ENCODE measurements at regions not wholly inside any gene's neighbourhood (a gene's known extent, or its start where the extent isn't known, plus 50 kb on each side); places are given as distances from the start of the nearest gene placed in this dataset.
"Not testable (repeated sequence)": the region's sequence is repeated elsewhere in the genome, so short reads cannot be mapped to it uniquely, and the experiment has no call there.

DNA sequence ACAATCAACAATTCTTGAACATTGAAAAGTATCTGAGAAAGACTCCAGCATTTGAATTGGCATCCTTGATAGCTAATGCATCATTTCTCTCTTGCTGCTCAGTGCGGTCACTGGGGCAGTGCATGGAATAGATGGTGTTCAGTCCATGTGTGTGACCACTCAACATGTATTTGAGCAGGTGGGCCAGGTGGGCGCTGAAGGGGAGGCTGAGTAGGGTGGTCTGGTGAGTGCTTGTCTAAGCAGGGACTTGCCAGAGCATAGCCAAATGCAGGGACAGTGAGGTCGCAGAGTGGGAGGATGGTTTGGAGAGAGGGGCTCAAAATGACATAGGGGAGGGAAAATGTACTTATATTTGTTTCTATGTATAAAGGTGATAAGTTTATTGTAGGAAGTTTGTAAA lies 409.0 kb downstream of the TMEM121 start:
- FAIRE-seq = no peak
- DNase-seq (ENCODE audit: insufficient read length) = no peak
- TF ChIP-seq TAF1 (IDR thresholded peaks at IDR 0.05; ENCODE audit: borderline replicate concordance, low read depth, low read length) = no peak
- TF ChIP-seq POLR2AphosphoS5 (IDR thresholded peaks at IDR 0.05; ENCODE audit: low read depth, low read length) = no peak
- no peak for TF ChIP-seq POLR2A (IDR thresholded peaks at IDR 0.05; ENCODE audit: low read depth, low read length)

DNA sequence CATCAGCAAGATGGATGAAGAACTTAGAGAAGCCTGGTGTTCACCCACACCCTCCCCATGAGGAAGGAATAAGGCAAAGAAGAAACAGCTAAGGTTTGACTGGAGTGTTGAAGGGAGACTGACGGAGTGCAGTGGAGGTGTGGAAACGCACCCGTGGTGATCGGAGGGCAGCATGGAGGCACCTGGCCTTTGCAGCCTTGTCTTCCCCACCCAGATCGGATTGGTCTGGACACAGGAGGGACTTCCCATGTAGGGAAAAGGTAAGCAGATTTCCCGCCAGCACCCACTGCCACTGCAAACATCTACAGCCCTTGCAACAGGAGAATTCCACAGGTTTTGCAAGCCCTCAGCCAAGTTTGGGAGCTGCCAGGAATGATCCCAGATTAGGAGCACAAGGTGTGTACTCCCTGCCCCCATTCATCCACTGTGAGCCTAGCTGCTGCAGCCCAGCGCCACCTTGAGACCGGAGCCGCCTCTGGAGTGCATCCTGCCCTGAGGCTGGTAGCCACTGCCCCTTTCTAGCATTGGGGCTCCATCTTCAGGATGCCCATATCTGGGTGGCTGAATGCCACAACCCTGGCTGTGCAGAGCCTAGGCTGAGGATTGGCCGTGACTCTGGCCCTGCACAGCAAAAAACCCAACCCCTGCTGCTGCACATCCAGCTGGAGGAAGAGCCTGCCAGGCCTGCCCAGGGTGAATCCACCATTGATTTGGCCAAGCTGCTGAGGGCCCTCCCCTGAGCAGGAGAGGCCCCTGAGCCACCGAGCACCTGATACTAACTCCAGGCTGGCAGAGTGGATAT lies 411.1 kb downstream of the TMEM121 start:
- no peak for TF ChIP-seq POLR2A (IDR thresholded peaks at IDR 0.05; ENCODE audit: low read depth, low read length)
- no peak for TF ChIP-seq POLR2AphosphoS5 (IDR thresholded peaks at IDR 0.05; ENCODE audit: low read depth, low read length)
- no peak for TF ChIP-seq TAF1 (IDR thresholded peaks at IDR 0.05; ENCODE audit: borderline replicate concordance, low read depth, low read length)
- FAIRE-seq = no peak
- no peak for DNase-seq (ENCODE audit: insufficient read length)

DNA sequence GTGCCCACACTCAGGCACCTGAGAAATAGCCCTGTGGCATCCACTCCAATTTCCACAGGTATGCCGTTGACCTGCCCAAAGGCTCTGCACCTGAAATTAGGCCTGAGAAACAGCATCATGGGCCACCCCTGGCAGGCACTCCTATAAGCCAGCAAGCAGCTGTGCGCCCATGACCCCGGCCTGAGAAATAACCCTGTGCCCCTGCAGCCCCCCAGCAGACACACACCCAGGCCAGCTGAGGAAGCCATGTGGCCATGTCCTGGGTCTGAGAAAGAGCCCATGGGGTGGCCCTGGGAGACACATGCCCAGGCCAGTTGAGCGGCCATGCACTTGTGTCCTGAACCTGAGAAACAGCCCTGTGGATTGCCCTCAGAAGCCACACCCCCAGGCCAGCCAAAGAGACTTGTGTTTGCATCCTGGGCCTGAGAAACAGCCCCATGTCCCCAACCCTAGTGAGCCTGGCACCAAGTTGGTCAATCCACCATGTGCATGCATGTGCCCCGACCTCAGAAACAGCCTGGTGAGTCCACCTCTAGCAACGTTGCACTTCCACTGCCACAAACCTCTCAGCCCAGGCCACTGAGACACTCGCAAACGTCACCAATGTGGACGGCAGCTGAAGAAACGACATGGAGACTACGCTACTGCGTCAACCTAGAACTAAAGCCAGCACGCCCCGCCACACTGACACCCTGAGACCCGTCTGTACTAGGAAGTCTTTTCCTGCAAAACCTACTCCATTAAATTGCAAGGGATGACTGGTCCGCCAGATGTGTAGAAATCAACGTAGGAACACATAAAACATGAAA lies 411.9 kb downstream of the TMEM121 start:
- DNase-seq (ENCODE audit: insufficient read length) (no peak), FAIRE-seq (no peak)
- TF ChIP-seq POLR2A (IDR thresholded peaks at IDR 0.05; ENCODE audit: low read depth, low read length) (no peak), POLR2AphosphoS5 (IDR thresholded peaks at IDR 0.05; ENCODE audit: low read depth, low read length) (no peak), TAF1 (IDR thresholded peaks at IDR 0.05; ENCODE audit: borderline replicate concordance, low read depth, low read length) (no peak)

- no peak for FAIRE-seq
- TF ChIP-seq POLR2AphosphoS5 (IDR thresholded peaks at IDR 0.05; ENCODE audit: low read depth, low read length) = no peak
- no peak for TF ChIP-seq POLR2A (IDR thresholded peaks at IDR 0.05; ENCODE audit: low read depth, low read length)
- no peak for TF ChIP-seq TAF1 (IDR thresholded peaks at IDR 0.05; ENCODE audit: borderline replicate concordance, low read depth, low read length)
- no peak for DNase-seq (ENCODE audit: insufficient read length)
Measured at GRCh38 chr14:105938959-105939358, 412.6 kb downstream of the TMEM121 start.

DNA sequence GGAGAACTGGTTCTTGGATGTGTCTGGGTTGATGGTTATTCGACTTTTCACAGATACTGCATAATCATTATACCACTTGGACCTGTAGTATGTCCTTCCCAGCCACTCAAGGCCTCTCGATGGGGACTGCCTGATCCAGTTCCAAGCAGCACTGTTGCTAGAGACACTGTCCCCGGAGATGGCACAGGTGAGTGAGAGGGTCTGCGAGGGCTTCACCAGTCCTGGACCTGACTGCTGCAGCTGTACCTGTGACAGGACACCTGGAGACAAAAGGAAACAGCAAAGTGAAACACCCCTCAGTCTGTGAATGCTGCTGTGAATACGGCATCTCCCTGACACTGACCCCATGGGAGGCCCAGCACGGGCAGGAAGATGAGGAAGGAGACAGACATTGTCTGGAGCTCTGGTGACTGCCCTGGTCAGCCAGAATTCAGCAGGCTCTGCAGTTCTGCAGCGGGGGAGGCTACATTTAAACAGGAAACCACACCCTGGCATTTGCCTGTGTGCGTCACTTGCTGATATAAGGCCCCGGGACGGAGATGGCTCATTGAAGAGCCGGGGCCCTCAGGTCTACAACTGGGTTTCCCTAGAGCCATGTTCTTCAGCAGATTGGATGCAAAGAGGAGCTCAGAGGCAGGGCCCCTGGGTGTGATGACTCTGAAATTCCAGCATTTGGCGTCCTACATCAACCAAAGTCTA lies 413.6 kb downstream of the TMEM121 start:
- TF ChIP-seq TAF1 (IDR thresholded peaks at IDR 0.05; ENCODE audit: borderline replicate concordance, low read depth, low read length) (no peak), POLR2AphosphoS5 (IDR thresholded peaks at IDR 0.05; ENCODE audit: low read depth, low read length) (no peak), POLR2A (IDR thresholded peaks at IDR 0.05; ENCODE audit: low read depth, low read length) (no peak)
- DNase-seq (ENCODE audit: insufficient read length) (no peak), FAIRE-seq (no peak)

GRCh38 chr14:105940534-105941225 lies 414.3 kb downstream of the TMEM121 start:
- TF ChIP-seq POLR2AphosphoS5 (IDR thresholded peaks at IDR 0.05; ENCODE audit: low read depth, low read length) (no peak), TAF1 (IDR thresholded peaks at IDR 0.05; ENCODE audit: borderline replicate concordance, low read depth, low read length) (no peak), POLR2A (IDR thresholded peaks at IDR 0.05; ENCODE audit: low read depth, low read length) (no peak)
- DNase-seq (ENCODE audit: insufficient read length) (no peak), FAIRE-seq (no peak)

GRCh38 chr14:105941226-105942166 lies 415.1 kb downstream of the TMEM121 start:
- TF ChIP-seq POLR2AphosphoS5 (IDR thresholded peaks at IDR 0.05; ENCODE audit: low read depth, low read length) = no peak
- no peak for TF ChIP-seq TAF1 (IDR thresholded peaks at IDR 0.05; ENCODE audit: borderline replicate concordance, low read depth, low read length)
- no peak for TF ChIP-seq POLR2A (IDR thresholded peaks at IDR 0.05; ENCODE audit: low read depth, low read length)
- FAIRE-seq (no peak), DNase-seq (ENCODE audit: insufficient read length) (no peak)

GRCh38 chr14:105942725-105943124 lies 416.3 kb downstream of the TMEM121 start:
- FAIRE-seq; DNase-seq (ENCODE audit: insufficient read length): not testable (repeated sequence)

GRCh38 chr14:105943973-105944602 lies 417.7 kb downstream of the TMEM121 start:
- DNase-seq (ENCODE audit: insufficient read length) (no peak), FAIRE-seq (no peak)
- no peak for TF ChIP-seq TAF1 (IDR thresholded peaks at IDR 0.05; ENCODE audit: borderline replicate concordance, low read depth, low read length)
- no peak for TF ChIP-seq POLR2A (IDR thresholded peaks at IDR 0.05; ENCODE audit: low read depth, low read length)
- TF ChIP-seq POLR2AphosphoS5 (IDR thresholded peaks at IDR 0.05; ENCODE audit: low read depth, low read length) = no peak
